Activated T-helper 1 cell treated with anti-CD3 and anti-CD28 coated beads, Interleukin-12 subunit alpha, Interleukin-12 subunit beta, Interleukin-2, Interleukin-4 antibody, amounts not matched to agents 30 ng/mL and 10 ng/mL and 1 ng/mL, durations not matched to agents 14 hours and 24 hours and 36 hours (primary cell): ENCODE measurements at regions not wholly inside any gene's neighbourhood (a gene's known extent, or its start where the extent isn't known, plus 50 kb on each side); places are given as distances from the start of the nearest gene placed in this dataset.

Experiments
- DNase-seq: peaks from one replicate; pipeline ENCODE4 v3.0.0; 2021; ENCODE audit warnings: low spot score
- H3K27ac Mint-ChIP-seq: one replicate; pipeline ENCODE4 v1.8.0; 2021; ENCODE audit warnings: mild to moderate bottlenecking, mixed read lengths
- H3K27me3 Mint-ChIP-seq: one replicate; pipeline ENCODE4 v1.8.0; 2022; ENCODE audit warnings: mild to moderate bottlenecking, moderate library complexity, mixed read lengths; ENCODE audit not compliant: insufficient read depth
- H3K36me3 Mint-ChIP-seq: one replicate; pipeline ENCODE4 v1.8.0; 2021; ENCODE audit warnings: low read depth, mixed read lengths
- H3K4me1 Mint-ChIP-seq: one replicate; pipeline ENCODE4 v1.8.0; 2021; ENCODE audit warnings: low read depth, mixed read lengths
- H3K4me3 Mint-ChIP-seq: one replicate; pipeline ENCODE4 v1.8.0; 2021; ENCODE audit warnings: mild to moderate bottlenecking, moderate library complexity, mixed read lengths
- H3K9me3 Mint-ChIP-seq: one replicate; pipeline ENCODE4 v1.8.0; 2021; ENCODE audit warnings: mixed read lengths
- intact Hi-C: fragments of 100-400 bp; cut with micrococcal nuclease; formaldehyde crosslinking; loops from one replicate; pipeline ENCODE4 v1.15.1; 2024

GRCh38 chr3:124413393-124413792 is 316.9 kb upstream of the UMPS start:
- DNase-seq, result no peak
- no peaks in the 10 kb centered on the region for H3K4me1 Mint-ChIP-seq
- H3K36me3 Mint-ChIP-seq, result no peaks in the 10 kb centered on the region
- H3K9me3 Mint-ChIP-seq, result no peaks in the 10 kb centered on the region
- H3K27ac Mint-ChIP-seq, result no peak overlapping the region
- intact Hi-C loops, result no loop called here
- H3K27me3 Mint-ChIP-seq, result no peaks in the 10 kb centered on the region
- no peak overlapping the region for H3K4me3 Mint-ChIP-seq

GRCh38 chr3:124413989-124414598 is 316.2 kb upstream of the UMPS start:
- Mint-ChIP-seq H3K4me3 (no peak overlapping the region), H3K27me3 (no peaks in the 10 kb centered on the region), H3K27ac (no peak overlapping the region), H3K36me3 (no peaks in the 10 kb centered on the region), H3K4me1 (no peaks in the 10 kb centered on the region), H3K9me3 (no peaks in the 10 kb centered on the region)
- intact Hi-C loops, result no loop called here
- DNase-seq, result no peak

DNA sequence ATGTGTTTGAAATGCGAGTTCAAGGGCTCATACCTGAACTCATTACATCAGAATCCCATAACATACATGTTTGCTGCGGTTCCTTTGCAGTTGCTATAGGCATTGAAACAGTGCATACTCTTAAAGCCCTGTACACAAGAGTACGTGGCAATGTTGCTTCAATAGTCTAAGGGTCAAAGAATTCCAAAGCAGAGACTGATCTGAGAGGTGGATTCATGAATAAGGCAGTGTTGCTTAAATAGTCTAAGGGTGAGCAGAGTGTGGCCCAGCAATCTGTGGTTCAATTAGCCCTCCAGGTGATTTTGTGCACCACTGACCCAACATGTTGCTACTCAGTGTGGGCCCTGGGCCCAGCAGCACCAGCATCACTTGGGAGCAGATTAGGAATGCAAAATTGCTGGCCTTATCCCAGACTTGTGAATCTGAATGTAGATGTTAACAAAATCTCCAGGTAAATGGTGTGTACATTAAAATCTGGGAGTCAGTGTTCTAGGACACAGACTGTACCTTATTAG is 314.7 kb upstream of the UMPS start:
- Mint-ChIP-seq H3K4me3 (no peak overlapping the region), H3K36me3 (no peaks in the 10 kb centered on the region), H3K27me3 (no peaks in the 10 kb centered on the region), H3K9me3 (no peaks in the 10 kb centered on the region), H3K4me1 (no peaks in the 10 kb centered on the region), H3K27ac (no peak overlapping the region)
- intact Hi-C loops, result no loop called here
- DNase-seq, result no peak

DNA sequence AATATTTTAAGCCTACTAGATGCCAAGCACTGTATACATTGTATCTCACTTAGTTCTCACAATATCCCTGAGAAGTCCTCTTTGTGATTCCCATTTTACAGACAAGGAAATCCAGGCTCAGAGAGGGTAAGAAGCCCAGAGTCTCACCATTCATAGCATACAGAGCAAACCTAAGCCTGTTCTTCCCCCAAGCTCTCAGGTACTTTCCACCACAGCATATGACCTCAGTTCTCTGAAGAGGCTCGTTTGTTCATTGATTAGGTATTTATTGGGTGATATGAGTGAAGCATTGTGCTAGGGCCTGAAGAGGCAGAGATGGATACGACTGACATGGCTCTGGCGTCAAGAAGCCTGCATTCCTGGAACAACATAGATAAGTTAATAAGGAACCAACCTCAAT is 310.9 kb upstream of the UMPS start:
- no peaks in the 10 kb centered on the region for H3K27me3 Mint-ChIP-seq
- intact Hi-C loops, result no loop called here
- H3K4me1 Mint-ChIP-seq, result no peaks in the 10 kb centered on the region
- no peaks in the 10 kb centered on the region for H3K36me3 Mint-ChIP-seq
- no peak for DNase-seq
- H3K27ac Mint-ChIP-seq, result no peak overlapping the region
- H3K9me3 Mint-ChIP-seq, result no peaks in the 10 kb centered on the region
- no peak overlapping the region for H3K4me3 Mint-ChIP-seq

DNA sequence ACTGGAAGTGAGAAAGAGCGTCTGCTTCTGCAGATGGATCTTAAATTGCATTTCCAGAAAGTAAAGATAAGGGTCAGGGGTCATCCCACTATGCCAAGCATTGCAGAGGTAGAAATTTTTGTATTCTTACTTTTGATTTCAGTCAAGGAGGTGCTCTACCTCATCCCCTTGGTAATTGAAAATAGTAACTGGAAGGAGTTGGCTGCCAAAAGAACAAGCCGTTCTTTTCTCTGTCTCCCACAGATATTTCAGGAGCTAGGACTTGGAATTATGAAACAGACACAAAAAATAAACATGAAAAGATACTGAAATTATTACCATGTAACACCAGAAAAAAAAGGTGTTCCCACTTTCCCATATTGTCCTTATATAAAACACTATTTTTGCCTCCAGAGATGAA is 309.9 kb upstream of the UMPS start:
- no peak overlapping the region for H3K4me3 Mint-ChIP-seq
- H3K27ac Mint-ChIP-seq, result no peak overlapping the region
- DNase-seq, result no peak
- no peaks in the 10 kb centered on the region for H3K36me3 Mint-ChIP-seq
- intact Hi-C loops, result no loop called here
- no peaks in the 10 kb centered on the region for H3K9me3 Mint-ChIP-seq
- H3K27me3 Mint-ChIP-seq, result no peaks in the 10 kb centered on the region
- no peaks in the 10 kb centered on the region for H3K4me1 Mint-ChIP-seq

DNA sequence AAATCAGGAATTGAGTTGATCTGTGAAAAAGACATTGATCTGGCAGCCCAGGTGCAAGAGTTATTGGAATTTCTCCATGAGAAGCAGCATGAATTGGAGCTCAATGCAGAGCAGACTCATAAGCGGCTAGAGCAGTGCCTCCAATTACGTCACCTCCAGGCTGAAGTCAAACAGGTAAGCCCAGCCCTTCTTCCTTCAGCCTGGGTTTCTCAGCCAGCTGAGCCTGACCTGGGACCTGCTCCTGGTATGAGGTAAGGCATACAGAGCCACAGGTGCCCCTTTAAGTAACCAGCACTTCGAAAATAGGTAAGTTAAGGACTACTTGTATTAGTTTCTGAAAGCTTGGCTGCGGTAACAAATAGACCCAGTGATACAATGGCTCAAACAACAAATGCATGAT is 307.4 kb upstream of the UMPS start:
- Mint-ChIP-seq H3K27me3 (peaks cover 3% of the 10 kb centered on the region), H3K36me3 (no peaks in the 10 kb centered on the region), H3K4me1 (no peaks in the 10 kb centered on the region), H3K4me3 (no peak overlapping the region), H3K9me3 (no peaks in the 10 kb centered on the region), H3K27ac (no peak overlapping the region)
- DNase-seq, result no peak
- intact Hi-C loops, result no loop called here

- H3K27me3 Mint-ChIP-seq, result peaks cover 5% of the 10 kb centered on the region
- no peak for DNase-seq
- no peaks in the 10 kb centered on the region for H3K4me1 Mint-ChIP-seq
- H3K27ac Mint-ChIP-seq, result no peak overlapping the region
- intact Hi-C loops, result no loop called here
- H3K36me3 Mint-ChIP-seq, result no peaks in the 10 kb centered on the region
- no peaks in the 10 kb centered on the region for H3K9me3 Mint-ChIP-seq
- H3K4me3 Mint-ChIP-seq, result no peak overlapping the region
Measured at GRCh38 chr3:124424396-124424795, 305.9 kb upstream of the UMPS start.

DNA sequence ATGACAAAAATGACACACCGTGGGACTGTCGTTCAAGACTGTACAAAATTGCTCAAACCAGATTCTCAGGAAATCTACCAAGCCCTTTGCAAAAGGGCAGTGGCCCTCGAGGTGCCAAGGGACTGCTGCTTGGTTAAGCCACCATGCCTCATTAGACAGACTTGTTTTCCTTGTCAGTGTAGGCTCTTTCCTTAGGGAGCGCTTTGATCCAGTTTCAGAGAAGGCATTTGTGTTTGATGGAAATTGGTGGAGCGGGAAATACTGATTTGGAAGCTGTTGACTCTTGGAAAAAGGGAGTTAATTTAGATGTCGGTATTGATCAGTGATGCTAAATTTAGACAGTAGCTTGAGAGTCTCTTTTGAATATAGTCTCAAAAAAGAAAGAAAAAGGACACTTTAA is 304.3 kb upstream of the UMPS start:
- H3K4me3 Mint-ChIP-seq, result no peak overlapping the region
- DNase-seq, result no peak
- H3K9me3 Mint-ChIP-seq, result no peaks in the 10 kb centered on the region
- no peak overlapping the region for H3K27ac Mint-ChIP-seq
- H3K4me1 Mint-ChIP-seq, result no peaks in the 10 kb centered on the region
- H3K36me3 Mint-ChIP-seq, result no peaks in the 10 kb centered on the region
- peaks cover 5% of the 10 kb centered on the region for H3K27me3 Mint-ChIP-seq
- intact Hi-C loops, result no loop called here

DNA sequence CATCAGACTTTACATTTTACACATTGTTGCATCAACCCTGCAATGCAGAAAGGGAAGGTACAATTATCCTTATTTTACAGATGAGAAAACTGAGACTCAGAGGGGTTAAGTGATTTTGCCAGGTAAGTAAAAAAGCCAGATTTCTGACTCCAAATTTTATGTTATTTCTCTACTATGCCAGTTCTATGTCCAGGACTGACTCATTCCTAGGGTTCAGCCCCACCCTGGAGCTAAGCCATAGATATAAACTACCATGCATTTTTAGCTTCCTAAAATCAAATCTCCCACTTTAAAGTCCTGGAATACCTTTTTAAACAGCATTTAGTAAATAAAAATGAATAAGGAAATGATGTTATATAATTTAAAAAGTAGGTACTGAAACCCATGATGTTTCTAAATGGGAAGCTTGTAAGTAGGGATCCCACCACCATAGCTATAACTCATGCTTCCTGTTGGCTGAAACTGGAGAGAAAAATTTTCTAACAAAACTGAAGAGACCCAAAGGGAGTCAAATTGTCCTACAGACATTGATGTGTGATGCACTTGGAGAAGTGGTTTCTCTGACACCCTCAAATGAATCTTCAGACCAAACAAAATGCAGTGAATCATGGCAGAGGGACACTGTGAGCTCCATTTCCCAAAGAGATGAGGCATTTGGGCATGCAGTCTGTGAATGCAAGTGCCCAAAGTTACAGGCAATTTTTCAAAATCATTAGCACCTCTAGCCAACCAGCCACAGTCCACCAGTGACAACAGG is 301.7 kb upstream of the UMPS start:
- H3K4me1 Mint-ChIP-seq, result no peaks in the 10 kb centered on the region
- H3K9me3 Mint-ChIP-seq, result no peaks in the 10 kb centered on the region
- H3K4me3 Mint-ChIP-seq, result no peak overlapping the region
- intact Hi-C loops, result no loop called here
- H3K36me3 Mint-ChIP-seq, result no peaks in the 10 kb centered on the region
- no peak for DNase-seq
- H3K27me3 Mint-ChIP-seq, result peaks cover 5% of the 10 kb centered on the region
- no peak overlapping the region for H3K27ac Mint-ChIP-seq

GRCh38 chr3:124429129-124429815 is 301.0 kb upstream of the UMPS start:
- intact Hi-C loops, result no loop called here
- H3K27ac Mint-ChIP-seq, result no peak overlapping the region
- no peak overlapping the region for H3K4me3 Mint-ChIP-seq
- H3K9me3 Mint-ChIP-seq, result no peaks in the 10 kb centered on the region
- no peaks in the 10 kb centered on the region for H3K36me3 Mint-ChIP-seq
- no peak for DNase-seq
- no peaks in the 10 kb centered on the region for H3K4me1 Mint-ChIP-seq
- H3K27me3 Mint-ChIP-seq, result peaks cover 5% of the 10 kb centered on the region

DNA sequence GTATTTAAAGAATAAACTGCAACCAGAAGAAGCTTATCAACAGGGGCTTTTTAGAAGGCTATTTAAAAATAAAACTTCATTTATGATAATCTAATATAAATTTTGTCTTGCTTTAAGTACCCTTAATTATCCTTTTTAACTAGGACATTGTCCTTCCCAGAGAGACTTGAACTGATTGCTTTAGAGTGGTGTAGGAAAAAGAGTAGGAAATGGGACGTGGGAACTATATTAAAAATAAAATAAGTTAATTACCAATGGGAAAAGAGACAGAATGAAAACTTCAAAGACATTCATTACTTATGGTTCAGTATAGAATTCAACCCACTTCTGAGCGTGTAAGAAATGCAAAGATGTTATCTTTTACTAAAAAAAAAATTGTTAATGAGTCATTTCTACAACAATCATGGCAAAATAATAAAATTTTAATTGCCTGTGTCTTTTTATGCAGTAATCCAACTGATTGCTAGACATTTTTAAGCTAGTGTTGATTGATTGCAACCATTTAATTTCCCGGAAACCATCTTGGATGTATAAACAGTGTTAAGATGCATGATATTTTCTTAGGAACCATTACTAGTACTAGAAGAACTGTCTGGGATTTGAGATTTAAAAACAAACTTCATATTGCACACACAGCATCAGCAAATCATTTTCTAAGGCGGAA is 298.8 kb upstream of the UMPS start:
- Mint-ChIP-seq H3K36me3 (no peaks in the 10 kb centered on the region), H3K27ac (no peak overlapping the region), H3K4me3 (no peak overlapping the region), H3K4me1 (no peaks in the 10 kb centered on the region), H3K27me3 (peaks cover 3% of the 10 kb centered on the region), H3K9me3 (no peaks in the 10 kb centered on the region)
- DNase-seq, result no peak
- intact Hi-C loops, result no loop called here

GRCh38 chr3:124434176-124434575 is 296.1 kb upstream of the UMPS start:
- no peak overlapping the region for H3K4me3 Mint-ChIP-seq
- H3K27me3 Mint-ChIP-seq, result no peaks in the 10 kb centered on the region
- intact Hi-C loops, result no loop called here
- H3K9me3 Mint-ChIP-seq, result no peaks in the 10 kb centered on the region
- no peak overlapping the region for H3K27ac Mint-ChIP-seq
- H3K4me1 Mint-ChIP-seq, result no peaks in the 10 kb centered on the region
- H3K36me3 Mint-ChIP-seq, result no peaks in the 10 kb centered on the region
- no peak for DNase-seq

DNA sequence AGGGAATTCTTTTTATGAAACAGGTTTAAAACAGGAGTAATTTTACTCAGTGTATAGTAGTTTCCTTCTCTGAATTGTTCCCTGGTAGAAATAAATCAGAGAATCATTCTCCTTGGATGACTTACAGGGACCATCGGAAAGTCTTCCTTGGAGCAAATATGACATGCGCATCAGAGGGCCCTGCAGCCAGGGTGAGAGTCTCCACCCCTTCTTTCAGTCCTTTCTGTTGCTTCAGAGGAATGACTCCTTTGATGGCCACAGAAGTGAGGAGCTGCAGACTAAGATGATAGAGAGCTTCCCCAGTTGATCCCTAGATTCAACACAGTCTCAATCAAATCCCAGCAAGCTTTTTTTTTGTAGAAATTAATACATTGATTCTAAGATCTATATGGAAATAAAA is 294.8 kb upstream of the UMPS start:
- Mint-ChIP-seq H3K27me3 (no peaks in the 10 kb centered on the region), H3K4me3 (no peak overlapping the region), H3K27ac (no peak overlapping the region), H3K36me3 (no peaks in the 10 kb centered on the region), H3K9me3 (no peaks in the 10 kb centered on the region), H3K4me1 (no peaks in the 10 kb centered on the region)
- DNase-seq, result no peak
- intact Hi-C loops, result no loop called here
